NCI-H128 (cell line): ENCODE measurements at regions not wholly inside any gene's neighbourhood (a gene's known extent, or its start where the extent isn't known, plus 50 kb on each side); places are given as distances from the start of the nearest gene placed in this dataset.
A peak's percentile ranks its signal among the peaks of the same experiment; 100 is the strongest.

Source experiments
- DNase-seq: peaks from one replicate; lab custom pipeline; 2025; ENCODE audit not compliant: unreplicated experiment; lab: John Stamatoyannopoulos, UW

- no peak for DNase-seq
Observed at GRCh38 chr10:31754803-31755624, 173.6 kb downstream of the ARHGAP12 start.

DNA sequence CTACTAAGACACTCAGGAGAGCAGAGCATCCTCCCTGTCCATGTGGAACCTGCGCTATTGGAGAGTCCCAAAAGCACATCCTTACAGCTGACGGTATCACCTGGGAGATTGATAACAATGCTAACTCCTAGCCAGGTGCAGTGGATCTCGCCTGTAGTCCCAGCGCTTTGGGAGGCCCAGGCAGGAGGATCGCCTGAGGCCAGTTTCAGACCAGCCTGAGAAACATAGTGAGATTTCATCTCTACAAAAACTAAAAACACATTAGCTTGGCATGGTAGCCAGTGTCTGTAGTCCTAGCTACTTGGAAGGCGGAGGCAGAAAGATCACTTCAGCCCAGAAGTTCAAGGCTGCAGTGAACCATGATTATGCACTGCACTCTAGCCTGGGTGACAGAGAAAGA, 174.9 kb downstream of the ARHGAP12 start:
- no peak for DNase-seq

- no peak for DNase-seq
Observed at GRCh38 chr10:31752170-31752569, 176.5 kb downstream of the ARHGAP12 start.

- no peak for DNase-seq
Observed at GRCh38 chr10:31751738-31752080, 176.9 kb downstream of the ARHGAP12 start.

DNA sequence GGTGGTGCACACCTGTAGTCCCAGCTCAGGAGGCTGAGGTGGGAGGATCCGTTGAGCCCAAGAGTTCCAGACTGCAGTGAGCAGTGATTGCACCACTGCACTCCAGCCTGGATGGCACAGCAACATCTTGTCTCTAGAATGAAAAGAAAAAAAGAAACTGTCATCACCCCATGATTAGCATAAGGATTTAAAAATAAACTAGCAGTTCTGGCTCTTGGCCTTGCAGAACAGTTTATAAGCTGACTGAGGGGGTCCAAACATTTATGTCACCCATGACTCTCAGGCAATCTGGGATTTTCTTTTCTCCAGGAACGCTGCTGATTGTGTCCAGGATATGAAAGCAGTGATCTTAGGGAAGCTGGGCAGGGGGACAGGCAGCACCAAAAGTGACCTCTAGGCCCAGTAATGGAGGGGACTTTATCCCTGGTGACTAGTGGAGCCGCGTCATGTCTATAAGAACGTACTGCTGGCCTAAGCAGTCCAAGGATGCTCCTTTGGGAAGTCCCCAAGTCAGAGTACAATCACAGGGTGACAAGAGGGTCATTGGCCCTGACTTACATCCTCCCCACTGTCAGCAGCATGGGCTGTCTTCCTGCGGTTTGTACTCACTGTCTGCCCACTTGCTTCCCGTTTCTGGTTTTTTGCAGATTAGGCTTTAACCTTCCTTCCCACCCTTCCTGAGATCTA, 177.4 kb downstream of the ARHGAP12 start:
- no peak for DNase-seq

GRCh38 chr10:31749981-31750840, 178.4 kb downstream of the ARHGAP12 start:
- DNase-seq: peak; percentile 11

GRCh38 chr10:31749301-31749700, 179.3 kb downstream of the ARHGAP12 start:
- DNase-seq: no peak

- DNase-seq: no peak
Observed at GRCh38 chr10:31745612-31746376, 182.8 kb downstream of the ARHGAP12 start.

DNA sequence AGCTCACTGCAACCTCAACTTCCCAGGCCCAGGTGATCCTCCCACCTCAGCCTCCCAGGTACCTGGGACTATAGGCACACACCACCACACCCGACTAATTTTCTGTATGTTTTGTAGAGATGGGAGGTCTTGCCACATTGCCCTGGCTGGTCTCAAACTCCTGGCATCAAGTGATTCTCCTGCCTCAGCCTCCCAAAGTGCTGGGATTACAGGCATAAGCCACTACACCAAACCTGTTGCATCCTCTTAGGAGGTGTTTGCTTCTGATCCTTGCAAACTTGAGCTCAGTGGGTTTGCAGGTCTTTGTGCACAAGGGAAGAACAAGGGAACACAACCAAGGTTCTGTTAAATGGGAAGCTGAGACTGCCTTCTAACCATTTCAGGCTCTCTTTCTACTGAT, 184.6 kb downstream of the ARHGAP12 start:
- no peak for DNase-seq

GRCh38 chr10:31742255-31742654, 186.4 kb downstream of the ARHGAP12 start:
- DNase-seq: no peak

- no peak for DNase-seq
Observed at GRCh38 chr10:31741473-31741872, 187.2 kb downstream of the ARHGAP12 start.

DNA sequence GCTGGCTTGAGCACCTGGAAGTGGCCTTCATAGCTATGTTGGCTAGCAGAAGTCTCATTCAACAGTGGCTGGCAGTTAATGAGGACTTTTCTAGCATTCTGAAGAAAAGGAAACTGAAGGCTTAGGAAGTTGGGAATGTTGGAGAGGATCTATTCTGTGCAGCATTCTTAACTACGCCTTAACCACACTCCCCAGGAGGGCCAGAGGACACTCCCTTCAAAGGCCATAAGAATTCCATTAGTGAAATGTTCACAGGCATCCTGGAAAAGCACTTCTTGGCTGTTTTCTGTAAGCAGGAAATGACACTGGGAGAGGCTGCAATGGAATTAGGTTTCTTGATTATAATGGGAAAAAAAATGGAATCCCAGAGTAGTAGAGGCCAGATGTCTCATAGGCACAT, 188.9 kb downstream of the ARHGAP12 start:
- DNase-seq: no peak

DNA sequence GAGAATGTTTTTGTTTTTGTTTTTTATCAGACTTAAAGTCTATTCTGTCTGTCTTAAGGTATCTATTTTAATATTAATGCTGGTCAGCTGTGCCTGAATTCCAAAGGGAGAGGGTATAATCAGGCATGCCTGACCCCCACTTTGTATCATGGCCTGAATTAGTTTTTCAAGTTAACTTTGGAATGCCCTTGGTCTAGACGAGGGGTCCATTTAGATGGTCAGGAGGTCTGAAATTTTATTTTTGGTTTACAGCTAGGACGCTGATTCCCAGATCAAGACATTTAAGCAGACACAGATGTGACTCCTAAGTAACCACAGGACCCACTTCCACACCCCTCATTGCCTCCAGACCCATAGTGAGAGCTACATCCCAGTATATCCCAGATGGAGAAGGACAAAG, 189.5 kb downstream of the ARHGAP12 start:
- no peak for DNase-seq

DNA sequence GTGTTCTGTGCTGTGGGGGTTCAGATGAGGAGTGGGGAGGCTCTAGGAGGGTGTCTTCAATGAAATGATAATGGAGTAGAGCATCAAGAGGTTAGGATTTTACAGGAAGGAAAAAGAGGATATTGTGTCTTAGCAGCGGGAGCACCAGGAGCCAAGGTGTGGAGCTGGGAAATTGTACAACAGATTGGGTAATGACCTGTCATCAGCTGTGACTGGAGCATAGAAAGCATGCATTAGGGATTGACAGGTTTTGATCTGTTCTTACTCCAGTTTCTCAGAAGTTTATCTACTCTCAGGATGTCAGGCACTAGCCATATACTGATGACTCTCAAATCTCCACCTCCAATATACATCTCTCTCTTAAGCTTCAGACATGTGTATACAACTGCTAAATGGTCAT, 196.9 kb downstream of the ARHGAP12 start:
- DNase-seq: no peak

GRCh38 chr10:31730776-31731175, 197.9 kb downstream of the ARHGAP12 start:
- no peak for DNase-seq

DNA sequence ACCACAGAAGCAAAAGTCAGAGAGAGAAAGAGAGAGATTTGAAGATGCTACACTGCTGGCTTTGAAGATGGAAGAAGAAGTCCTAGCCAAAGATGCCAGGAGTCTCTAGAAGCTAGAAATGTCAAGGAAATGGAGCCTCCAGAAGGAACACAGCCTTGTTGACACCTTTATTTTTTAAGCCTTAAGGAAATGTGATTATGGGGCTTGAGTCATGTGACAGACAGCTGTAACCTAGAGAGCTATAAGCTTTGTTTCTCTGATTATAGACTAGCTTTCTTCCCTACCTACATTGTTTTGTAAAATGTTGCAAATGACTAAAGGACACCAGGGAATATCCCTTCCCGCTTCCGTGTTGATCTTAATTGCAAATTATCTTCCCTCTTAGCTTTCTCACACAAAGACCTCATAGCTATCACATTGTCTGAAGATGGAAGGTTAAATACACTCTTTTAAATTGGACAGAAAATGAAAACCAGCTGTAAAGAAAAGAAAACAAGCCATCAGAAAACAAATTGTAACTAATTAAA, 199.9 kb downstream of the ARHGAP12 start:
- DNase-seq: no peak

- no peak for DNase-seq
Observed at GRCh38 chr10:31725436-31725835, 203.2 kb downstream of the ARHGAP12 start.

DNA sequence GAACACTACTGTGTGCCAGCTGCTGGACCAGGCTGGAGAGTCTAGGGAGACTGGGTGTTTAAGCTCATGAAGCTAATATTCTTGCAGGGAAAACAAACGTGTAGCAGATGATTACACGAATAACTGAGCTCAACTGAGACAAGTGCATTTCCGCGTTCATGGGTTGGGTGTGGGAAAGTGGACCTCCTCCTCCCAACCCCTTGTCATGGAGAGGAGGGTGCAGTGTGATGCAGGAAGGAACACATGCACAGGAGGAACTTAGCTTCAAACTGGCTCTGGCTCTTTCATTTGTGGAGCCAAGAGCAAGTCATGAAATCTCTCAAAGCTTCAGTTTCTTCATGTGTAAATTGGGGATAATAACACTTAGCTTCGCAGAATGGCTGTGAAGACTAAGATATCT, 204.3 kb downstream of the ARHGAP12 start:
- no peak for DNase-seq

- DNase-seq: no peak
Observed at GRCh38 chr10:31723106-31723750, 205.4 kb downstream of the ARHGAP12 start.

DNA sequence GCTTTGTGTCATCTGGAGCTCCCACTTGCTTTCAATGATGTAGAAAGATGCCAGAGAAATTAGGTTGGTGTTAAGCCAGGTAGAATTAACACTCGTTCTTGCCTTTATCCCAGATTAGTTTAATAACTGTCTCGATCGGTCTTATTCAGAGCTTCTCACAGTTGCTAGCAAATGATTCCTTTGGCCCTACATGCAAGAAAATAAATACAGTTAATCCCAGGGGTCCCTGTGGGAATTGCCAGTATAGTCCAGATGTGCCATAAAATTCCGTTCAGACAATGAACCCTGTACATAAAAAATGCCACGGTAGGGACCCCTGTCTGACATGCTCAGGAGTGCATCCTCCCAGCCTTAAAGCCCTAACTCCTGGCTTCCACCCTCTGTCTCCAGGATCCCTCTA, 207.5 kb downstream of the ARHGAP12 start:
- DNase-seq: no peak
